ENCODE measurements at regions not wholly inside any gene's neighbourhood (a gene's known extent, or its start where the extent isn't known, plus 50 kb on each side); places are given as distances from the start of the nearest gene placed in this dataset.

- ATAC-seq (ENCODE audit: low FRiP score) (no peak), DNase-seq (ENCODE audit: low spot score) (no peak)
- TF ChIP-seq, protein P1, sequence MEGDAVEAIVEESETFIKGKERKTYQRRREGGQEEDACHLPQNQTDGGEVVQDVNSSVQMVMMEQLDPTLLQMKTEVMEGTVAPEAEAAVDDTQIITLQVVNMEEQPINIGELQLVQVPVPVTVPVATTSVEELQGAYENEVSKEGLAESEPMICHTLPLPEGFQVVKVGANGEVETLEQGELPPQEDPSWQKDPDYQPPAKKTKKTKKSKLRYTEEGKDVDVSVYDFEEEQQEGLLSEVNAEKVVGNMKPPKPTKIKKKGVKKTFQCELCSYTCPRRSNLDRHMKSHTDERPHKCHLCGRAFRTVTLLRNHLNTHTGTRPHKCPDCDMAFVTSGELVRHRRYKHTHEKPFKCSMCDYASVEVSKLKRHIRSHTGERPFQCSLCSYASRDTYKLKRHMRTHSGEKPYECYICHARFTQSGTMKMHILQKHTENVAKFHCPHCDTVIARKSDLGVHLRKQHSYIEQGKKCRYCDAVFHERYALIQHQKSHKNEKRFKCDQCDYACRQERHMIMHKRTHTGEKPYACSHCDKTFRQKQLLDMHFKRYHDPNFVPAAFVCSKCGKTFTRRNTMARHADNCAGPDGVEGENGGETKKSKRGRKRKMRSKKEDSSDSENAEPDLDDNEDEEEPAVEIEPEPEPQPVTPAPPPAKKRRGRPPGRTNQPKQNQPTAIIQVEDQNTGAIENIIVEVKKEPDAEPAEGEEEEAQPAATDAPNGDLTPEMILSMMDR (IDR thresholded peaks at IDR 0.05): no peak
These were observed 107.1 kb downstream of the UNC5CL start for GRCh38 chr6:40931931-40932330.

DNA sequence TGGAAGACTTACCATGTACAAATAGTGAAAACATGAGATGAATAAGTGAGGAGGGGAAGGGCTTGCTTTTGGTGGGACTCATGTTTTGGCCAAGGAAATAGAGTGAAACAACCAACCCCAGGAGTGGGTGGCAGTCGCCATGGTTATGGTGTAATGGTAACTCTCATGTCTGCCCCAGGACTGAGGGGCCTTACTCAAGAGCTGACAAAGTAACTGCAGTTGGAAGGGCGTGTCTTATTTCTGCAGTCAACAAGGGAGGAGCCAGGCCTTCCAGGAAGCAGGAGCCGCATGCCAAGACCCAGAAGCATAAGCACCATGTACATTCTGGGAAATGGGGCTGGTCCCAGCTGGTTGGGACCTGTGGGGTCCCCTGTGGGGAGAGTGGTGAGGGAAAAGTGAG, 108.5 kb downstream of the UNC5CL start:
- TF ChIP-seq, protein P1 (IDR thresholded peaks at IDR 0.05): no peak
- DNase-seq (ENCODE audit: low spot score) (no peak), ATAC-seq (ENCODE audit: low FRiP score) (no peak)

GRCh38 chr6:40930045-40930444, 109.0 kb downstream of the UNC5CL start:
- no peak for DNase-seq (ENCODE audit: low spot score)
- no peak for ATAC-seq (ENCODE audit: low FRiP score)
- TF ChIP-seq, protein P1 (IDR thresholded peaks at IDR 0.05): no peak

- TF ChIP-seq, protein P1 (IDR thresholded peaks at IDR 0.05): no peak
These were observed 109.8 kb downstream of the UNC5CL start for GRCh38 chr6:40929176-40929575.

GRCh38 chr6:40928763-40929162, 110.3 kb downstream of the UNC5CL start:
- TF ChIP-seq, protein P1 (IDR thresholded peaks at IDR 0.05): no peak

More at GRCh38 chr6:40929176-40929575, 109.8 kb downstream of the UNC5CL start:
- no peak for ATAC-seq (ENCODE audit: low FRiP score)
- no peak for DNase-seq (ENCODE audit: low spot score)

DNA sequence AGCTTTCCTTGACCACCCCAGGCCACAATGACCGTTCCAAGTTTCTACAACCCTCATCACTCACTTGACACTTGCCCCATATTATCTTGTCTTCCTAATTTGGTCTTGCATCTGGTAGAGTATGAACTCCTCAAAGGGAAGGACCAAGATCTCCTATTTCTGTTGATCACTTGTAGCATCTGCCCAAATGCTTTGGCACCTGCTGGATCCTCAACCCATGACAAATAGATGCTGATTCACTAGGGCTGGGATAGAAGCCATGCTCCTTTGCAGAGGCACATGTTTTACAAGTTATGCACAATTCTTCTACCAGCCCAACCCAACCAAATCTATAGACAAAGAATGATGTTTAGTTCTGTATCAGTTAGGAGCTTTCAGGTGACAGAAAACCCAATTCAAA, 110.7 kb downstream of the UNC5CL start:
- TF ChIP-seq, protein P1 (IDR thresholded peaks at IDR 0.05): no peak
- no peak for DNase-seq (ENCODE audit: low spot score)
- no peak for ATAC-seq (ENCODE audit: low FRiP score)

More at GRCh38 chr6:40928763-40929162, 110.3 kb downstream of the UNC5CL start:
- DNase-seq (ENCODE audit: low spot score) (no peak), ATAC-seq (ENCODE audit: low FRiP score) (no peak)

GRCh38 chr6:40925341-40925740, 113.7 kb downstream of the UNC5CL start:
- ATAC-seq (ENCODE audit: low FRiP score) (no peak), DNase-seq (ENCODE audit: low spot score) (no peak)
- TF ChIP-seq, protein P1 (IDR thresholded peaks at IDR 0.05): no peak

Measured in omental fat pad (tissue), 3 donors.